K562 (cell line): ENCODE measurements at regions not wholly inside any gene's neighbourhood (a gene's known extent, or its start where the extent isn't known, plus 50 kb on each side); places are given as distances from the start of the nearest gene placed in this dataset.
A peak's percentile ranks its signal among the peaks of the same experiment; 100 is the strongest.

Experiments
- ARHGAP35 ChIP-seq: fragments of 450-650 bp; IDR thresholded peaks from 2 replicates; pipeline ENCODE4 v1.6.1; 2018; ENCODE audit not compliant: partially characterized antibody
- CAMTA2 ChIP-seq: fragments of 250-450 bp; sonication (Bioruptor Pico); conservative IDR thresholded peaks from 2 replicates; pipeline ENCODE4 v1.5.1; 2022
- CBX2 ChIP-seq: fragments of 200-600 bp; sonication (generic); IDR thresholded peaks from one replicate; pipeline ENCODE4 v1.6.1; 2012; ENCODE audit warnings: mild to moderate bottlenecking, low read length, inconsistent platforms; ENCODE audit not compliant: insufficient read depth, poor library complexity, severe bottlenecking
- DPF2 ChIP-seq: fragments of 450-650 bp; IDR thresholded peaks from 2 replicates; pipeline ENCODE4 v1.6.1; 2016
- HMBOX1 ChIP-seq: sonication (generic); IDR thresholded peaks from 2 replicates; pipeline ENCODE4 v1.6.1; 2016
- L3MBTL2 ChIP-seq: fragments of 450-650 bp; IDR thresholded peaks from 2 replicates; pipeline ENCODE4 v1.6.1; 2016; ENCODE audit warnings: mild to moderate bottlenecking, moderate library complexity
- MAFK ChIP-seq: IDR thresholded peaks from 2 replicates; pipeline ENCODE4 v1.6.1; 2011; ENCODE audit warnings: low read length, improper control_type of control experiment
- MYNN ChIP-seq, 2 experiments: sonication (generic); formaldehyde crosslinking in 1 of 2; IDR thresholded peaks; 2 replicates each; pipeline versions ENCODE4 v1.5.0 to v1.6.1; 2016 to 2020; ENCODE audit warnings: antibody characterized with exemption in 1 of 2, missing genetic modification reagents in 1 of 2
- NR2C1 ChIP-seq, 2 experiments: fragments of 450-650 bp; IDR thresholded peaks; 2 replicates each; pipeline ENCODE4 v1.6.1; 2017; ENCODE audit warnings: mild to moderate bottlenecking in 2 of 2, antibody characterized with exemption in 1 of 2, inconsistent platforms in 1 of 2, missing compliant biosample characterization in 1 of 2, missing genetic modification characterization in 1 of 2
- NR4A1 ChIP-seq, 2 experiments: fragments of 250-450 bp in 1 of 2; fragments of 450-650 bp in 1 of 2; sonication (Bioruptor Pico) in 1 of 2; IDR thresholded peaks; 2 replicates each; pipeline versions ENCODE4 v1.4.0 to v1.6.1; 2016 to 2020; ENCODE audit warnings: mild to moderate bottlenecking in 2 of 2, missing compliant biosample characterization in 1 of 2, missing genetic modification characterization in 1 of 2, moderate library complexity in 1 of 2
- PKNOX1 ChIP-seq: fragments of 450-650 bp; IDR thresholded peaks from 2 replicates; pipeline ENCODE4 v1.6.1; 2016
- POLR2AphosphoS5 ChIP-seq: IDR thresholded peaks from 2 replicates; pipeline ENCODE4 v1.6.1; 2011; ENCODE audit warnings: mild to moderate bottlenecking, low read depth, low read length, moderate library complexity; ENCODE audit not compliant: control insufficient read depth, insufficient read depth
- RAD21 ChIP-seq, 2 experiments: fragments of 250-450 bp in 1 of 2; fragments of 450-650 bp in 1 of 2; sonication (Bioruptor Pico) in 1 of 2; formaldehyde crosslinking in 1 of 2; IDR thresholded peaks in 1 of 2; conservative IDR thresholded peaks in 1 of 2; 2 replicates each; pipeline versions ENCODE4 v1.4.0 to v1.8.0; 2020 to 2022; ENCODE audit warnings: mild to moderate bottlenecking in 2 of 2, moderate library complexity in 1 of 2
- RBM17 ChIP-seq: fragments of 200-400 bp; formaldehyde crosslinking; IDR thresholded peaks from 2 replicates; pipeline ENCODE4 v1.6.1; 2017; ENCODE audit warnings: low read depth, mild to moderate bottlenecking, low read length, borderline replicate concordance
- RNF2 ChIP-seq: sonication (generic); IDR thresholded peaks from 2 replicates; pipeline ENCODE4 v1.6.1; 2016
- SOX6 ChIP-seq: fragments of 450-650 bp; IDR thresholded peaks from 2 replicates; pipeline ENCODE4 v1.6.1; 2014; ENCODE audit warnings: mild to moderate bottlenecking
- SPI1 ChIP-seq: IDR thresholded peaks from 2 replicates; pipeline ENCODE4 v1.6.1; 2011; ENCODE audit warnings: low read depth, low read length, control low read depth, borderline replicate concordance
- THRA ChIP-seq: fragments of 450-650 bp; IDR thresholded peaks from 2 replicates; pipeline ENCODE4 v1.6.1; 2017; ENCODE audit warnings: mild to moderate bottlenecking, moderate library complexity
- XRCC5 ChIP-seq: fragments of 200-400 bp; formaldehyde crosslinking; IDR thresholded peaks from 2 replicates; pipeline ENCODE4 v1.6.1; 2017; ENCODE audit warnings: low read depth, mild to moderate bottlenecking, low read length
- ZEB2 ChIP-seq: fragments of 450-650 bp; IDR thresholded peaks from 2 replicates; pipeline ENCODE4 v1.6.1; 2016
- ZNF239 ChIP-seq: fragments of 250-450 bp; sonication (Bioruptor Pico); IDR thresholded peaks from 2 replicates; pipeline ENCODE4 v1.4.0; 2020; ENCODE audit warnings: mild to moderate bottlenecking
- ZNF695 ChIP-seq: fragments of 450-650 bp; formaldehyde crosslinking; IDR thresholded peaks from 2 replicates; pipeline ENCODE4 v1.4.0; 2020; ENCODE audit warnings: mild to moderate bottlenecking, moderate library complexity
- ZNF699 ChIP-seq: fragments of 250-450 bp; sonication (Bioruptor Pico); IDR thresholded peaks from 2 replicates; pipeline ENCODE4 v1.8.0; 2021; ENCODE audit warnings: mild to moderate bottlenecking, moderate library complexity; ENCODE audit not compliant: insufficient replicate concordance

- TF ChIP-seq HMBOX1 (peak; percentile 41; the same call in 1 of the 2 replicates), THRA (no peak), POLR2AphosphoS5 (peak; percentile 45; the same call in 1 of the 2 replicates), CBX2 (no peak), ZEB2 (peak; percentile 49; the same call in 1 of the 2 replicates), DPF2 (peak; percentile 92), XRCC5 (no peak), MAFK (peak; percentile 22; the same call in 1 of the 2 replicates), L3MBTL2 (peak; percentile 82), NR4A1 (CRISPR knock-in tag; IDR thresholded peaks at IDR 0.05) (no peak), NR4A1 (tag; IDR thresholded peaks at IDR 0.05) (peak; percentile 29; the same call in 1 of the 2 replicates), RBM17 (no peak), RAD21 (CRISPR knock-in tag; conservative IDR thresholded peaks at IDR 0.05 in 1 of 2, IDR thresholded peaks at IDR 0.05 in 1 of 2) (0 out of 4 replicates have a peak, but pooled peaks of 1 of the 2 experiments have one; percentile 10), PKNOX1 (peak; percentile 97), CAMTA2 (CRISPR knock-in tag) (no peak), NR2C1 (IDR thresholded peaks at IDR 0.05) (no peak), NR2C1 (tag; IDR thresholded peaks at IDR 0.05) (no peak), ZNF699 (CRISPR knock-in tag) (no peak), ZNF695 (CRISPR knock-in tag) (no peak), MYNN (IDR thresholded peaks at IDR 0.05) (0 out of 2 replicates have a peak, but pooled peaks have one; percentile 35), MYNN (CRISPR knock-in tag; IDR thresholded peaks at IDR 0.05) (no peak), RNF2 (peak; percentile 88; the same call in 1 of the 2 replicates), ARHGAP35 (no peak), SPI1 (no peak), SOX6 (peak; percentile 92), ZNF239 (CRISPR knock-in tag) (peak; percentile 61; the same call in 1 of the 2 replicates)
These were observed 102.0 kb downstream of the HPGD start (continued) for GRCh38 chr4:174420316-174420715.
